Loucy (cell line): ENCODE measurements at regions not wholly inside any gene's neighbourhood (a gene's known extent, or its start where the extent isn't known, plus 50 kb on each side); places are given as distances from the start of the nearest gene placed in this dataset.

ENCODE experiments used
- H2AFZ ChIP-seq: fragments of 200-600 bp; sonication (generic); 2 replicates; pipeline ENCODE4 v1.6.0; 2016; ENCODE audit warnings: antibody characterized with exemption, mild to moderate bottlenecking, low read length, moderate library complexity
- H3F3A ChIP-seq: fragments of 200-600 bp; 2 replicates; pipeline ENCODE4 v1.6.0; 2016; ENCODE audit warnings: antibody characterized with exemption, low read depth, mild to moderate bottlenecking
- H3K27me3 ChIP-seq: fragments of 200-600 bp; sonication (generic); 2 replicates; pipeline ENCODE4 v1.6.1; 2014; ENCODE audit warnings: low read length, mild to moderate bottlenecking; ENCODE audit not compliant: insufficient read depth, poor library complexity, severe bottlenecking
- H3K36me3 ChIP-seq: fragments of 200-600 bp; sonication (generic); 2 replicates; pipeline ENCODE4 v1.6.1; 2016; ENCODE audit warnings: low read length; ENCODE audit not compliant: insufficient read depth
- H3K4me1 ChIP-seq: fragments of 200-600 bp; sonication (generic); 2 replicates; pipeline ENCODE4 v1.5.1; 2014; ENCODE audit warnings: low read length, mild to moderate bottlenecking; ENCODE audit not compliant: insufficient read depth, poor library complexity, severe bottlenecking
- H3K4me2 ChIP-seq: fragments of 200-600 bp; sonication (generic); 2 replicates; pipeline ENCODE4 v1.6.0; 2014; ENCODE audit warnings: antibody characterized with exemption, low read length, low read depth, mild to moderate bottlenecking; ENCODE audit not compliant: poor library complexity, severe bottlenecking
- H3K4me3 ChIP-seq: fragments of 200-600 bp; sonication (generic); 2 replicates; pipeline ENCODE4 v1.5.1; 2014; ENCODE audit warnings: low read length, mild to moderate bottlenecking, mixed read lengths; ENCODE audit not compliant: poor library complexity, severe bottlenecking
- H3K79me2 ChIP-seq: fragments of 200-600 bp; sonication (generic); 2 replicates; pipeline ENCODE4 v1.6.1; 2014; ENCODE audit warnings: low read length; ENCODE audit not compliant: insufficient read depth
- H3K9ac ChIP-seq: fragments of 200-600 bp; sonication (generic); 2 replicates; pipeline ENCODE4 v1.6.0; 2014; ENCODE audit warnings: mild to moderate bottlenecking, low read depth, low read length, moderate library complexity; ENCODE audit not compliant: poor library complexity, severe bottlenecking
- H3K9me2 ChIP-seq: fragments of 200-600 bp; sonication (generic); replicated peaks from 2 replicates; pipeline ENCODE4 v1.6.1; 2016; ENCODE audit warnings: low read depth, low read length, mixed read lengths
- H3K9me3 ChIP-seq: fragments of 200-600 bp; sonication (generic); 2 replicates; pipeline ENCODE4 v1.6.1; 2014; ENCODE audit warnings: mild to moderate bottlenecking, antibody characterized with exemption, low read length, low read depth; ENCODE audit not compliant: insufficient read depth
- H4K20me1 ChIP-seq: fragments of 200-600 bp; sonication (generic); 2 replicates; pipeline ENCODE4 v1.6.0; 2014; ENCODE audit warnings: antibody characterized with exemption, low read length, mild to moderate bottlenecking; ENCODE audit not compliant: insufficient read depth, poor library complexity, severe bottlenecking
- EZH2phosphoT487 ChIP-seq: fragments of 200-600 bp; IDR thresholded peaks from 2 replicates; pipeline ENCODE4 v1.6.1; 2018; ENCODE audit warnings: antibody characterized with exemption, mild to moderate bottlenecking, moderate library complexity, borderline replicate concordance
- TF ChIP-seq, protein P1 (sequence below): fragments of 200-600 bp; sonication (generic); conservative IDR thresholded peaks from 2 replicates; pipeline ENCODE4 v1.5.1; 2014; ENCODE audit warnings: mild to moderate bottlenecking, antibody characterized with exemption, low read length

DNA sequence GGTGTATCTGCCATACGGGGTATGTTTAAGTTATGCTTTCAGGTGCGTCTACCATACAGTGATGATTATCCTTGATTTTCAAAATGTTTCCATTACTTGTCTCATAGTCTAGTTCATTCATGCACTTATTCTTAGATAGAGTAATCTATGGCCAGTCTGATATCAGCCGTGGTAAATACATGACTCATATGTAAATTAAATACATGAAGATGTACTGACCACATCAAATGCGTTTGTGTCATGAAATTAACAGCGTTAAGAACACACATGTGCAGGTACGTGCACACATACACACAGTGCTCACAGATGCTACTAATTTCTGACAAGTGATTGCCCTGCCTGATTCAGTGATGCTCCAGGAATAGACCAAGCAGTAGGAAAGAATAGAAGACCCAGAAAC, 75.2 kb upstream of the EXOC1L start:
- TF ChIP-seq, protein P1, sequence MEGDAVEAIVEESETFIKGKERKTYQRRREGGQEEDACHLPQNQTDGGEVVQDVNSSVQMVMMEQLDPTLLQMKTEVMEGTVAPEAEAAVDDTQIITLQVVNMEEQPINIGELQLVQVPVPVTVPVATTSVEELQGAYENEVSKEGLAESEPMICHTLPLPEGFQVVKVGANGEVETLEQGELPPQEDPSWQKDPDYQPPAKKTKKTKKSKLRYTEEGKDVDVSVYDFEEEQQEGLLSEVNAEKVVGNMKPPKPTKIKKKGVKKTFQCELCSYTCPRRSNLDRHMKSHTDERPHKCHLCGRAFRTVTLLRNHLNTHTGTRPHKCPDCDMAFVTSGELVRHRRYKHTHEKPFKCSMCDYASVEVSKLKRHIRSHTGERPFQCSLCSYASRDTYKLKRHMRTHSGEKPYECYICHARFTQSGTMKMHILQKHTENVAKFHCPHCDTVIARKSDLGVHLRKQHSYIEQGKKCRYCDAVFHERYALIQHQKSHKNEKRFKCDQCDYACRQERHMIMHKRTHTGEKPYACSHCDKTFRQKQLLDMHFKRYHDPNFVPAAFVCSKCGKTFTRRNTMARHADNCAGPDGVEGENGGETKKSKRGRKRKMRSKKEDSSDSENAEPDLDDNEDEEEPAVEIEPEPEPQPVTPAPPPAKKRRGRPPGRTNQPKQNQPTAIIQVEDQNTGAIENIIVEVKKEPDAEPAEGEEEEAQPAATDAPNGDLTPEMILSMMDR = no peak
- no peak for TF ChIP-seq EZH2phosphoT487
- Histone ChIP-seq H3K4me3 (no peak overlapping the region), H3K9me2 (no peaks in the 10 kb centered on the region), H3K4me2 (no peak overlapping the region), H3K79me2 (no peaks in the 10 kb centered on the region), H3K4me1 (no peaks in the 10 kb centered on the region), H3F3A (no peaks in the 10 kb centered on the region), H2AFZ (no peak overlapping the region), H3K36me3 (no peaks in the 10 kb centered on the region), H3K27me3 (no peaks in the 10 kb centered on the region), H3K9ac (no peak overlapping the region), H4K20me1 (no peaks in the 10 kb centered on the region), H3K9me3 (no peaks in the 10 kb centered on the region)

DNA sequence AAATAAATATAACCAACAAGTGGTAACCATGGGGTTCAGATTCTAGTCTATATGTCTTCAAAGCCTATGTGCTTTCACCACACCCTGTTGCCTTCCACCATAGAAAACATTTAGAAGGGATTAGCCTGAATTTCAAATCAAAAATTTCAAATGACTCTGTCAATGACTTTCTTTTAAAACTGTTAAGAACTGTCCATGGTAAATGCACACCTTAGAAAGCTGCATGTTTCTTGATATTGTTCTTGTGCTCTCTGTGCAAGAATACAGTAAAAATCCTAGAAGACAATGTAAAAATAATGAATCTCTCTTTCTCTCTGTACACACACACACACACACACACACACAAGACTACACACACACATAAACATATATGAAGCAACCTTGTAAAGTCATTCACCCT, 74.6 kb upstream of the EXOC1L start:
- Histone ChIP-seq H3K36me3 (no peaks in the 10 kb centered on the region), H2AFZ (no peak overlapping the region), H3K9ac (no peak overlapping the region), H4K20me1 (no peaks in the 10 kb centered on the region), H3K4me2 (no peak overlapping the region), H3K4me1 (no peaks in the 10 kb centered on the region), H3K27me3 (no peaks in the 10 kb centered on the region), H3K4me3 (no peak overlapping the region), H3K79me2 (no peaks in the 10 kb centered on the region), H3K9me2 (no peaks in the 10 kb centered on the region), H3F3A (no peaks in the 10 kb centered on the region), H3K9me3 (no peaks in the 10 kb centered on the region)
- TF ChIP-seq EZH2phosphoT487 = no peak
- TF ChIP-seq, protein P1 = no peak

DNA sequence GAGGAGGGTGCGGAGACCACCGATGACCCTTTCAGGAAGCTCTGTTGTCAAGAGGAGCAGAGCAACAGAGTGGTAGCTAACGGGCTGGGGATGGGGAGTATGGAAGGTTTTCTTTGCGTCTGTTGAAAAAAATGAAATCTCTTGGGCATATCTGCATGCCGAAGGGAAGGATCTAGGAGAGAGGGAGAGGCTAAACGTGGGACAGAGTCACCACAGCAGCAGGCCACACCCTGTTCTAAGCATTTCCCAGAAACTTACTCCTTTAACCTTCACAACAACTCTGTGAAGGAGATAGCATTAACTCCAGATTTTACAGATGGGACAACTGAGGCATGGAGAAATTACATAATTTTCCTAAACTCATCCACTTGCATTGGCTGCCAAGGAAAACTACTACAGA, 71.8 kb upstream of the EXOC1L start:
- Histone ChIP-seq H3K4me3 (no peak overlapping the region), H3K79me2 (no peaks in the 10 kb centered on the region), H3F3A (no peaks in the 10 kb centered on the region), H3K4me2 (no peak overlapping the region), H4K20me1 (no peaks in the 10 kb centered on the region), H3K9ac (no peak overlapping the region), H3K9me3 (no peaks in the 10 kb centered on the region), H3K9me2 (no peaks in the 10 kb centered on the region), H3K36me3 (no peaks in the 10 kb centered on the region), H2AFZ (no peak overlapping the region), H3K27me3 (no peaks in the 10 kb centered on the region), H3K4me1 (no peaks in the 10 kb centered on the region)
- TF ChIP-seq, protein P1 = no peak
- TF ChIP-seq EZH2phosphoT487 = no peak
